DMS79 treated with DMSO at 0.1 percent for 48 hours (cell line): ENCODE measurements at regions not wholly inside any gene's neighbourhood (a gene's known extent, or its start where the extent isn't known, plus 50 kb on each side); places are given as distances from the start of the nearest gene placed in this dataset.

ENCODE experiments used
- DNase-seq: peaks from one replicate; lab custom pipeline; 2025; lab: John Stamatoyannopoulos, UW

DNA sequence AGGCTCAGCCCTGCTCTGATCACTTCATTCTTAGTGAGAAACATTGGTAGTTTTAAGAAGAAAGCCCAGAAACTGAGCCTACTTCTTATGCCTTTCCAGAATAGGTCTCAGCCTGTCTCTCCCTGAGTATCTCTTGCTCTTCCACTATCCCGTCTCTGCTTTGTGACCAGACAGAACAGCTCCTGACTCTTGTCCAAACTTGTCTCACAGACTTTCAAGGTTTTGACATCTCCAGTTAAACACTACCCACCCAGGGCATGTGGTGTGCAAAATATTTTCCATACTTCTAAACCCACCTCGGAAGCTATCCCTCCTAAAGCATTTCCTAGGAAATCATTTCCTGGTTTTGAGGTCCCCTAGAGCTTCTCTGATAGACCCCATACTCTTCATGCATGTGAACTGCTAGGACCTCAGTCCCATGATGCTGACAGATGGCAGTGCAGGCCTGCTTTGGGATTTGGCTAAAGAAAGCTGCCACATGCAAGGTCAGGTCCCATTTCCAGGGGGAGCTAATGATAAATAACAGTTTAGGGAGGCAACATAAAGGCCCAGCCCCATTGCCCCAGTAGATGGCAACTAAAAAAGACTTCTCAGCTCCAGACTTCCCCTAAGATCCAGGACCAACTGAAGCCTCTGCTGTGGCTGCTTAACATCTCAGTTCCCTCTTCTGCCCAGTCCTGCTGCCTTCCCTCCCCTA, 211.5 kb downstream of the MED10 start:
- DNase-seq: no peak

DNA sequence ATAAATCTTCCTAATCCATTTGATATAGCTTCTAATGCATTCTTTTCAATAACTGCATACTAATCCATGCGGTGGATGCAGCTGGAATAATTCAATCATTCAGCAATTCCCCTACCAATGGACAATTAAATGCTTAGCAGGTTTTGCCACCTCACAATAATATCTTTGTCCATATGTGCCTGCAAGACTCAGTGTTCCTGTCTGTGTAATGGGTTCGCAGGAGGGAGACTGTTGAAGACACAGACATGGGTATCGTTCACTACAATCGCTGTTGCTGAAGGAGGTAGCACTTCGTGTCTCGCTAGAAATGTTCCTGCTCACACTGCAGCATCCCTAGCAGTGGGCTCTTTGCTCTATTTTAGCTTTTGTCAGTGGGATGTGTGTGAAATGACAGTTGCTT, 214.4 kb downstream of the MED10 start:
- no peak for DNase-seq

DNA sequence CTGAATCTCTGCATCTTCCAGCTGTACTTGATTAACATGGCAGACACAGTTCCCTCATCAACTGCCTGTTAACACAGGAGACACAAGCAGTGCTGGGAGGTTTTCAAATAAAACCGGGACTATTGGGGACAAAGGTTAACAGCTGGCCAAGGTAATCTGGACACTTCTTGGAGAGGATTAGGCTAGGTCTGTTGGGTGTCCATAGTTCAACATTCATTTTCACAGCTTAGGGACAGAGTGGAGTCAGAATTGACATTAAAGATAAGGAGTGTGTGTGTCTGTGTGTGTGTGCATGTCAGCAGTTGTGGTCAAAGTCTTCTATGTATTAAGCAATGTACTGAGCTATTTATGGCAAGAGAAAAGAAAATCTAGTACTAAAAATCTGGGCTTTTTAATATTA, 216.2 kb downstream of the MED10 start:
- DNase-seq: no peak

DNA sequence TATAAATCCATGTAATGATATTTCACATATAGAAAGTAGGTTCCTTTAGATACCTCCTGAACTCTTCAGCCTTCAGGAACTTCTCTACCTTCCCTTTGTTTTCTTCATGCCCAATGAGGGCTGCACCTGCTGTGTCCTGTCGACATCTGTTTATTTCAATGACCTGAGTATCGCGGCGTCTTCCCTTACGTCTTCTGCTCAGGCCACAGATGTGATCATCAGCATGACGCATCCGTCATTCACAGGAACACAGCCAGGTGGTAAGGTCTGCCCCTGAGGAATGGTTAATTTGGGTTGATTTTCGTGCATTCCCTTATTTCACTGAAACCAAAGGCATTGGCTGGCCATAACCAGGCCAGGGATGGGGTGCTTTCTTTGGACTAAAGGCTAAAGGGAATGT, 217.1 kb downstream of the MED10 start:
- no peak for DNase-seq

DNA sequence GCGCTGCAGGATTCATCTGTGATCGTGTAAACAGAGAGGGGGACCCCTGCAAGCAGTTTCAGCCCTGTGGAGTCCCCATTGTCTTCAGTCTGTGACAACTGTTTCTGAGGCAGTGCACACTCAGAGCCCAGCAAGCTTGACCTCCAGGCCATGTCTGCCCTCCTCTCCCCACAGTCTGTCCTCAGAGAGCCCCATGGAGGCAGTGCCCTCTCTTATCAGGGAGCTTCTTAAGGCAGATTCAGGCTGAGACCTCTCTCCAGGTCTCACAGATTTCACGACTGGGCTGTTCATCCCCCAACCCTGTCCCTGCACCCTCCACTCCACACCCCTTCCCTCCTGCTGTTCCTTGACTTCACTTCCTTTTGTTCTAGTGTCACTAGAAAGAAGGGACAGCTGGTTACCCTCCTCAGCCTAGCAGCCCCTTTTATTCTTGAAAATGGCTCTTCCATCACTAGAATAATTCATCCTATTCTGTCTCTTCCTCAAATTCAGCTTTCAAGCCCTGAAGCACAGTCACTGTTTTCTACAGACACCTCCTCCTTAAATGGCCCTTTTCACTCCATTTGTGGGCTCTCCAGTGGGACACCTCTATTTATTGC, 218.4 kb downstream of the MED10 start:
- DNase-seq: no peak

DNA sequence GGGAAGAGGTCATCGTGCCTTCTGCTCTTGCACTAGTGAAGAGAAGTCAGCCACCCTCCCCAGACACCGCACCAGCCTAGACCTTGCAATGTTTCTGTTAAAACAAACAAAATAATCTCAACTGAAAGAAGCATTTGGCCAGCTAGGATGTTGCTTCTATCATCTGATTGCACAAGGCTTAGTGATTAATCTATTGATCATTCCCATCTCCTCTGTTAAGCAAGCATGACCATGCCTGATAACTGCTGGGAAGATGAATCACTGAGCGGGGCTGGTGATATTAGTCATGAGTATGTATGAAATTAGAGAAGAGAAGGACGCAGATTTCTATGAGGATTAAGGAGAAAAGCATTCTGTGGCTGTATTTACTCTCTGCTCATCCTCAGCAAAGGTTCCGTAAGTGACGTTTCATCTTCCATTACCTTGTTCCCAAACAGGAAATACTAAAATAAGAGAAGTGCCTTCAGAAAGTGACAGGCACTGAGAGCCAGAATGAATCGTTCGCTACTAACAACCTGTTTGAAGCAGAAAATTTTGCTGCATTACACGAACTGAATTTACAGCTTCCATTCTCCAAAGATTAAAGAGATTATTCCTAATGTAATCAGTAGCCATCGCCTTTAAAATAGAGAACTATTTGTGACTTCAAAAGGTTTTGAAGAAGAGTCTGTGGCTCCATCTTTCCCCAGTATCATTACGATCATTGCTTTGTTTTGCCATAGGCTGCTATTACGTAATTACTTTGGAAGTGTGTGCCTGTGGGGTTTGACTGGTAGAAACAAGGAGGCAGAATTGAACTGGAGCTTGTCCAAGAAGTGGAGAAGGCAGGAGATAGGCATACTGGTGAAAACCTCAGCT, 219.1 kb downstream of the MED10 start:
- no peak for DNase-seq

DNA sequence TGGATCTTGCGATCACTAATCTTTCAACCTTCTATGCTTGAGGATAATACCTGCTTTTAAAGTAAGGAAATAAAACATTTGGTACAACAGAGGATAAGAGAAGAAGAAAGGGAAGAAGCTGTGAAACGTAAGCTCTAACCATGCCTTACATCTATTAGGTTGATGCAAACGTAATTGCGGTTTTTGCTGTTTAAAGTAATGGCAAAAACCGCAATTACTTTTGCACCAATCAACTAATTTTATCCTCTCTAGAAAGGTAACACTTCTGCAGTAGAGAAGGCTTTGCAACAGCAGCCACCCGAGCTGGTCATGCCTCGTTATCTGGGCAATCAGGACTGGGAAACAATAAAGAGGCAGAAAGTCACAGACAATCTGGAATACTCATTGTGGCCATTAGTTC, 224.1 kb downstream of the MED10 start:
- no peak for DNase-seq

DNA sequence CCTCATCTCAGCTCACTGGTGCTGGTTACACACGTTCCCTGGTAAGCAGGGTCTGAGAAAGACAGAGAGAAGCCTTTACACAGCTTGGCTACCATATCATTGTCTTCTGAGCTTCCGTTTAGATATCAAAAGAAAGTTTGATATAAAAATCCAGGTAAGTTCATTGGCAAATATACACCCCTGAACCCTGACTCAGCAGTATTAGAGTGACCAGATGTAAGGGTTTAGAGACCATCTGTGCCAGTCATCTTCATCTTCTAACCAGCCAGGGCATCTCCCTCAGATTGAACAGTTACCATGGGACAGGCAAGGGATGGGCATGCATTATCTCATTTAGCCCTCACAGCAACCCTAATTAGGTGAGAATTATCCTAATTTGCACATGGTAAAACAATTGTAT, 232.1 kb downstream of the MED10 start:
- no peak for DNase-seq

DNA sequence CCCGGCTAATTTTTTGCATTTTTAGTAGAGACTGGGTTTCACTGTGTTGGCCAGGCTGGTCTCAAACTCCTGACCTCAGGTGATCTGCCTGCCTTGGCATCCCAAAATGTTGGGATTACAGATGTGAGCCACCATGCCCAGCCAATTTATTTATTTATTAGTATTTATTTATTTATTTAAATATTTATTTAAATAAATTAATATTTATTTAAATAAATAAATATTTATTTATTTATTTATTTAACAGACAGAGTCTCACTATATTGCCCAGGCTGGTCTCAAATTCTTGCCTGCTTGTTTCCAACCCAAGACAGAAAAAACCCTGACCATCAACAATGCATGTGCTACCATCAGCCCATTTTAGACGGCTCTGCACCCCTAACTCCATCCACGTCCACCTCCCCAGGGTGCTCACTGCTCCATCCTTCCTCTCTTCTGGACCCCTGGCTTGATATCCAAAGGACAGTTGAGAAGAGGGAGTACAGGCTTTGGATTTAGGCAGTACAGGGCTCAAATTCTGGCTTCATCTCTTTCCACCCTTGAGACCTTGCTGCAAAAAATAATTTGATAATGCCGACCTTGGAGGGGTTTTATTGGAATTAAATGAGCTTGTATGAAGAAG, 232.6 kb downstream of the MED10 start:
- DNase-seq: no peak

DNA sequence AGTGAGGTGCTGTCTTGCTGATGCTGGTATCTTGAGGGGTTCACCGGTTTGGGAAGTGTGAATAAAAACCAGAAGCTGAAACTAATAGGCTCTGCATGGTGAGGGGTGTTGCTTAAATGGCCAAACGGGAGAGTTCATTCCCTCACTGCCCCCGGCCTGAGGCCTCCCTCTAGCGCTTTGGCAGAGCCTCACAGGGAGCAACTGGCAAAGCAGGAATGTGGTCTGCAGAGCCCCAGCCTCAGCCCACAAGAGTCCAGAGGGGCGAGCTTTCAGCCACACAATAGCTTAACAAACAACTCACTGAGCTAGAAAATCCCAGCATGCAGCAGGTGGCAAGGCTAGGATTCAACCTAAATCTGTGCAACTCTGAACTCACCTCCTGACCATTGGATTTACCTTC, 234.8 kb downstream of the MED10 start:
- DNase-seq: no peak

DNA sequence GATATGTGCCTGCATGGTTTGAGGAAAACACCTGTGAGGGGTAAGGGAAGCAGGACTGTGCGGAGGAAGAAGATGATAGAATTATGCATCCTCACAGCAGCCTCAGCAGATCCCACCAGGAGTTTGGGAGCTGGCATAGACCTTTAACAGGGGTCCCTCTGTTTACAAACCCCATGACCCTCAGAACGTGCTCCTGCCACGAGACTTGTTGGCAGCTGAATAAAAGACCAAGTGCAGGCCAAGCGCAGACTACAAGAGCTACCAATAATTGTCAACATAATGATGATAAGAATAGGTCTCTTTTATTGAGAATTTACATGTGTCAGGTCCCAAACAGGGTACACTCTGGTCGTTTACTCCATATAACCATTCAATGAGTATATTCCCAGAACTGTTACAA, 236.0 kb downstream of the MED10 start:
- no peak for DNase-seq

DNA sequence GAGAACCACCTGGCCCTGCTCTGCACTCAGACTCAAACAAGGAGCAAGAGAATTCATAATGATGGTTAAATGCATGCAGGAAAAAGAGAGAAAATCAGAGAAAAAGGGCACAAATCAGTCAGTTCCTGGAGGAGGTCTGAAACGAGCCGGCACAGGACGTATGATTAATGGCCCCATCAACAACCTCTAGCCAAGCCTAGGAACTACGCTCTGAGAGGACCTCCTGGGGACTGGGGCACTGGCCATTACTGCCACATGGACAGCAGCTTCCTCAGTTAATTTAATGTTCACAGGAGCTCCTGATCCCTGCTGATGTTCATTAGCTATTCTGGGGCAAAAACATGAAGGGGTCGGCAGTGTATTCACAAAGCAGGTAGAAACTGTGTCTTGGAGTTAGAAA, 238.1 kb downstream of the MED10 start:
- DNase-seq: no peak

DNA sequence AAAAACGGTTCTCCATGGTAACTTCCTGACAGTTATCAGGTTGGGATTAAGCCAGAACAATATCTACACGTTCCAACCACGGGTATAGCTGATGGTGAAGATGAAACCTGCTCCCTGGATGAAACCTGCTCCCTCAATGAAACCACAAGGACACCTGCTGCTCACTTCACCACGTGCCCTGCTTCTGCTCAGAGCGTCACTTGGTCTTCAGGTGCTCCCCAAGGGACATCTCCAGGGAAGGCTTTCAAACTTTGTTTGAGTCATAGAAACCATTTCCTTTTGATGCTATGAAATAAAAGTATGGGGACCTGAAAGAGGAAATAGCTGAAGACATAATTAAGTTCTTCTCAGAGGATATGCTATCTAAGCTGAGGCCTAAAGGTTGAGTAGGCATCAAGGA, 242.4 kb downstream of the MED10 start:
- no peak for DNase-seq

DNA sequence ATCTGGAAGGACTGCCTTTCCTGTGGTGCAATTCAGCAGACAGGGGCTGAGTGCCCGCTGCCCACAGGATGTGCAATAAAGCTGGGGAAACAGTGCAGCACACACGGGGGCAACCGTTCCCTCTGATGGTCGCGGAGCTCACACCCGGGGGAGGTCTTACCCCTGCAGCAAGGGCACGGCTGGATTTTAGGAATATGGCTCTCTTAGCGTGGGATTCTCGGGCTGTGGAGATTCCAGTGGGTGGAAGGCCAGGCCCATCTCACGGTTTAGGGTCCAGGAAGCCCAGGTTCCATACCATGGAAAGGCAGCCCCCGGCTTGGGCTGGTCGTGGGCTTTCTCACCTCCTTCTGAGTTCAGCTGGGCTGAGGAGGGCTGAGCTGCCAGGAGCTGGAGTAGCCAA, 244.1 kb downstream of the MED10 start:
- DNase-seq: no peak

DNA sequence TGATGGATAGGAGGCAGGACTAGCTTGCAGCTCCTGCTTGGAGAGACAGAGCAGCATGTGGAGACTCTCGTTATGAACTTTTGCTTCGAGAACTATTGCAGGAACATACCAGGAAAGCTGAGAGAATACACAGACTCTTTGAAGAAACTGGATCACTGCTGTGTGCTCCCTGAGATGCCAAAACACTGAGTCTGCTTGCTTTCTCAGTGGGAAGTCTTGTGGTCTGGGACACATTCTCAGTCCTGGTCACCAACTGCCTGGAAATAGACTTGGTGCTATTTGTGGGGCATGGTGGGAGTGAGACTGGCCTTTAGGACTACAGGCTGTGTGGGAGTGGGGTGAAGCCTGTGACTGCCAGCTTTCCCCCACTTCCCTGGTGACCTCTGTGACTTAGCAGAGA, 252.6 kb downstream of the MED10 start:
- DNase-seq: no peak

DNA sequence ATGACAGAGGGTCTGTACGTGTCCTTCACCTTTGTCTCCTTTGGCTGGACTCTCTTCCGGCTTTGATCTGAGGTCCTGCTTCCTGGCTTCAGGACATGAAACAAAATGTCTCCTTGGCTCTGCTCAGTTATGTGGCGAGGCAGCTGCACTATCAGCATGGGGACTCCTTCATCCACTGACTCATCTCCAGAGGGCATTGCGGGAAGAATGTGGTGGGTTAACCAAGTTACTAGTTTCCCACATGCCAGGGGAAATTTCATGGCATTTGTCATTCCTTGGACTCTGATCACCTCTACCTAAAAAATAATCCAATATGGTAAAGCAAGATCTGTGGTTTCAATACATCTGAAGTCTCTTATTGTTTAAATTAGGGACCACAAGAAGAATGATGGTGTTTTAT, 259.7 kb downstream of the MED10 start:
- DNase-seq: no peak

DNA sequence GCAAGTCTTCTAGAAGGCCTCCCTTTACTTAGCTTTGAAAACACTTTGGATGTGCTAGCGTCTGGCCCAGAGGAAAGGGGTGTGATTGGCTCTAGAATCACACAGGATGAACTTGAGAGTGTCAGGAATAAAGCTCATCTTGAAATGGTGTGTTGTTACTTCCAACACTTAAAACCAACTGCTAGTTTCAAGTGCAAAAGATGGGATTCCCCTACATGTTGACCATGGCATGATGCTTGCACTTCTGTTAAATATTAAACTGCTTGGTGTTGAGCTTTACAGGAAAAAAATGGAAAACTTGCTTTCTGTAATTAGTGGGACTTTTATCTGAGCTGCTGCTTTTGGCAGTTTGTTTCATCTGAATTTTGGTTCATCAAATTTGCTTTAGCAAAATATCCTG, 261.1 kb downstream of the MED10 start:
- no peak for DNase-seq

DNA sequence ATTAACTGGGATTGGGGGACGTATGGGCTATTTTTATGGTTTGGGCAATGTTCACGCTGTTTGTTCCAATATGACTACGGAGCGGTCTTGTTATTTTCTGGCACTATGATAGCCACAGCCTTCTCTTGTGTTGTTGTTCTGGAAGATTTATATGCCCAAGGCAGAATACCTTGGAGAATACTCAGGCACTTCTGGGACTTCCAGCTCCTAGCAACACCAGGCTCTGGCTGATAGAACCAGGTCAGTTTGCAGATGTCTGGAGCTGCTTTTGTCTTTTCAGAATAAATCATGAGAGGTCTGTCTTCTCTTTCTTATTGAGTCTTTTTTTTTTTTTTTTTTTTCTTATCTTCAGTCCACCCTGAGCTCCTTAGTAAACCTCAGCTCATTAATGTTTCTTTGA, 262.5 kb downstream of the MED10 start:
- no peak for DNase-seq

DNA sequence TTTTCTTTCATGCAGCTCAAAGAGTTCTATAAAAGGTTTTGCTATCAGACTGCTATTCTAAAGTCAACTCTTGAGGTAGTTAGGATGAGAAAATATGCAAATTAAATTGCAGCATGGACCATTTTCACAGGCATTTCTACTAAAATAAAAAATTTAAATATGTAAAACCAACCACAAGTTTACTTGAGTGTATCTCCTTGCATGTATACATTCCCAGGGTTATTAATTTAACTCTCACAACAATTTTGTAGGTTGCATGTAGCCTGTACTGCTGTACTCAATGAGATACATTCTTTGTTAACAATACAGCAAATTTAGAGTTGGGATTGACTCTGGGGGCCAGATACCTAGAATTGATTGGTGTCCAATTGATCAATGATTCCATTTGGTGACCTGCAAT, 265.8 kb downstream of the MED10 start:
- DNase-seq: no peak

DNA sequence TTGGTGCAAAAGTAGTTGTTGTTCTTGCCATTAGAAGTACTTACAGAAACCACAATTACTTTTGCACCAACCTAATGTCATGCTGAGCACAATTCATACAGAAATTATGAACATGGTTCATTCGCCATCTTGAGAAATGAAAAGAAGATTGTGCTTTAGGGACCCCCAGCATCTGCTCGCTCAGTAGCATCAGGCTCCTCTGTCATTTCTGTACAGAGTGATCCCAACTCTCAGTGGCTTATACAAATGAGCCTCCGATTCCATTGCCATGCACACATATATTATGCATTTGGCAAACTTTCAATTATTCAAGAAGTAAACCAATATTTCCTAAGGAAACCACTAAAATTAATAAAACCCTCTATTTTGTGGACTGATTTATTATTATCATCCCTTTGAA, 266.2 kb downstream of the MED10 start:
- DNase-seq: no peak

DNA sequence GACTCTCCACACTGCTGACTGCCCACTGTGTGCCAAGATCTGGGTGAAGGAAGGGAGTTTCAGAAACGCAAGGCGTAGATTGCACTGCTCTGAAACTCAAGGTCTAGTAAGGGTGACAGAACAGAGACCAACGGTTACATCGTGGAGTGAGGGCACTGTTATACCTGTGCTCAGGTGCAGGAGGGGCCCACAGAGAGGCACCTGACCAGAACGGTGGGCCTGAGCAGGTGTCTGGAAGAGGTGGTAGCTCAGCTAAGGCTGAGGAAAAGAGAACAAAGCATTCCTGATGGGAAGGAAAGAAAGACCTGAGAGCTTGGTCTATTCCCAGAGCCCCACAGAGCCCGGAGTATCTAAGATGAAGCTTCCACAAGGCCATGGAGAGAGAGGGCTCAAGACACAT, 267.2 kb downstream of the MED10 start:
- no peak for DNase-seq

DNA sequence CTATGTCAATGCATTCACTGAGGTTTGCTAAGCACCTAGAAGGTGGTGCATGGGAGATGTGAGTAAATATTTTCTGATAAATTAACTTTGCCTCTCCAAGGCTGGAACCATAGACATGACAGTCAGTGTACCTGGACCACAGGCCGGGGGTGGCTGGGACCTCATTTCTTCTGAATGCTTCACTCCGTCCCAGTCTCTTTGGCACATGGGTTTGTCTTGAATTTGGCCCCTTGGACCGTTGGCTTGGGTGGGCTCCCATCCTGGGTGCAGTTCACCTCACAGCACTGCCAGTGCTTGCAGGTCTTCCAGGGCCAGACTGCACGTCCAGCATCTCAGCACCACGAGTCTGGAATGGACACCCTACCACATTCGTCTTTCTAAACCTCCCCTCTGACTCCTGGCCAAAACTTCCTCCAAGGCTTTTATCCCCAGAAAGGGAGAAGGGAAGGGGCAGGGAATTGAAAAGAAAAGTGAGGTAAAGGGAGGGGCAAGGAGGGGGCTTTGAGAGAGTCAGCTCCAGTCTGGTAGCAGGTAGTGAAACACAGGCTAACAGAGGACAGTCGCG, 267.8 kb downstream of the MED10 start:
- DNase-seq: no peak
